Activated CD8-positive, alpha-beta memory T cell treated with anti-CD3 and anti-CD28 coated beads, Interleukin-2, amount 10 ng/mL, durations not matched to agents 7 days and 5 days (primary cell): ENCODE measurements at regions not wholly inside any gene's neighbourhood (a gene's known extent, or its start where the extent isn't known, plus 50 kb on each side); places are given as distances from the start of the nearest gene placed in this dataset.

Experiments
- ATAC-seq: fragments of 150-1000 bp; cut with Tn5 transposase; one replicate; pipeline ENCODE4 v1.10.0; 2021; ENCODE audit warnings: moderate library complexity
- CTCF ChIA-PET: fragments of 350-600 bp; sonication (Branson Sonifier 250); formaldehyde crosslinking; loops from one replicate; lab custom pipeline; 2021; ENCODE audit warnings: antibody characterized with exemption; lab: Charles Lee
- DNase-seq: peaks from one replicate; pipeline ENCODE4 v3.0.0-alpha.2; 2020
- H3K27ac Mint-ChIP-seq: one replicate; pipeline ENCODE4 v1.8.0; 2021; ENCODE audit warnings: mild to moderate bottlenecking, mixed read lengths
- H3K27me3 Mint-ChIP-seq: one replicate; pipeline ENCODE4 v1.8.0; 2021; ENCODE audit warnings: mixed read lengths
- H3K36me3 Mint-ChIP-seq: one replicate; pipeline ENCODE4 v1.8.0; 2021; ENCODE audit warnings: mild to moderate bottlenecking, mixed read lengths
- H3K4me1 Mint-ChIP-seq: one replicate; pipeline ENCODE4 v1.8.0; 2021; ENCODE audit warnings: mixed read lengths
- H3K4me3 Mint-ChIP-seq: one replicate; pipeline ENCODE4 v1.8.0; 2021; ENCODE audit warnings: mild to moderate bottlenecking, moderate library complexity, mixed read lengths
- H3K9me3 Mint-ChIP-seq: one replicate; pipeline ENCODE4 v1.8.0; 2022; ENCODE audit warnings: low read depth, mixed read lengths

- no peak overlapping the region for H3K4me3 Mint-ChIP-seq
- no peaks in the 10 kb centered on the region for H3K27me3 Mint-ChIP-seq
- CTCF ChIA-PET = no interaction called here
- H3K36me3 Mint-ChIP-seq = no peaks in the 10 kb centered on the region
- ATAC-seq (no peak), DNase-seq (no peak)
- H3K27ac Mint-ChIP-seq = no peak overlapping the region
- no peaks in the 10 kb centered on the region for H3K4me1 Mint-ChIP-seq
- no peaks in the 10 kb centered on the region for H3K9me3 Mint-ChIP-seq
Measured at GRCh38 chr12:5258498-5258897, 173.4 kb upstream of the NTF3 start.

- ATAC-seq = no peak
- CTCF ChIA-PET = no interaction called here
- no peak overlapping the region for H3K27ac Mint-ChIP-seq
- no peaks in the 10 kb centered on the region for H3K27me3 Mint-ChIP-seq
- no peak for DNase-seq
- H3K9me3 Mint-ChIP-seq = no peaks in the 10 kb centered on the region
- H3K4me3 Mint-ChIP-seq = no peak overlapping the region
- H3K4me1 Mint-ChIP-seq = no peaks in the 10 kb centered on the region
- H3K36me3 Mint-ChIP-seq = no peaks in the 10 kb centered on the region
Measured at GRCh38 chr12:5258926-5259325, 173.0 kb upstream of the NTF3 start.

GRCh38 chr12:5259523-5259922 is 172.4 kb upstream of the NTF3 start:
- Mint-ChIP-seq H3K9me3 (no peaks in the 10 kb centered on the region), H3K27ac (no peak overlapping the region), H3K4me1 (no peaks in the 10 kb centered on the region), H3K4me3 (no peak overlapping the region), H3K36me3 (no peaks in the 10 kb centered on the region), H3K27me3 (no peaks in the 10 kb centered on the region)
- CTCF ChIA-PET = no interaction called here
- DNase-seq (no peak), ATAC-seq (no peak)

- Mint-ChIP-seq H3K9me3 (no peaks in the 10 kb centered on the region), H3K27ac (no peak overlapping the region), H3K27me3 (no peaks in the 10 kb centered on the region), H3K4me1 (no peaks in the 10 kb centered on the region), H3K36me3 (no peaks in the 10 kb centered on the region), H3K4me3 (no peak overlapping the region)
- ATAC-seq (no peak), DNase-seq (no peak)
- CTCF ChIA-PET = no interaction called here
Measured at GRCh38 chr12:5260086-5260485, 171.8 kb upstream of the NTF3 start.

- Mint-ChIP-seq H3K36me3 (no peaks in the 10 kb centered on the region), H3K27ac (no peak overlapping the region), H3K4me1 (no peaks in the 10 kb centered on the region), H3K27me3 (no peaks in the 10 kb centered on the region), H3K9me3 (no peaks in the 10 kb centered on the region), H3K4me3 (no peak overlapping the region)
- DNase-seq = no peak
- CTCF ChIA-PET = no interaction called here
- ATAC-seq = no peak
Measured at GRCh38 chr12:5260591-5261086, 171.3 kb upstream of the NTF3 start.

- no peaks in the 10 kb centered on the region for H3K9me3 Mint-ChIP-seq
- ATAC-seq = no peak
- H3K4me3 Mint-ChIP-seq = no peak overlapping the region
- no peaks in the 10 kb centered on the region for H3K4me1 Mint-ChIP-seq
- no peak overlapping the region for H3K27ac Mint-ChIP-seq
- no peaks in the 10 kb centered on the region for H3K27me3 Mint-ChIP-seq
- no peak for DNase-seq
- no peaks in the 10 kb centered on the region for H3K36me3 Mint-ChIP-seq
- CTCF ChIA-PET = no interaction called here
Measured at GRCh38 chr12:5262450-5262849, 169.5 kb upstream of the NTF3 start.

GRCh38 chr12:5262885-5263284 is 169.0 kb upstream of the NTF3 start:
- DNase-seq (no peak), ATAC-seq (no peak)
- Mint-ChIP-seq H3K4me3 (no peak overlapping the region), H3K27me3 (no peaks in the 10 kb centered on the region), H3K27ac (no peak overlapping the region), H3K36me3 (no peaks in the 10 kb centered on the region), H3K9me3 (no peaks in the 10 kb centered on the region), H3K4me1 (no peaks in the 10 kb centered on the region)
- CTCF ChIA-PET = no interaction called here

- Mint-ChIP-seq H3K9me3 (no peaks in the 10 kb centered on the region), H3K27me3 (no peaks in the 10 kb centered on the region), H3K36me3 (no peaks in the 10 kb centered on the region), H3K4me3 (no peak overlapping the region), H3K27ac (no peak overlapping the region), H3K4me1 (no peaks in the 10 kb centered on the region)
- DNase-seq = no peak
- no peak for ATAC-seq
- CTCF ChIA-PET = no interaction called here
Measured at GRCh38 chr12:5264006-5264405, 167.9 kb upstream of the NTF3 start.

- no peaks in the 10 kb centered on the region for H3K4me1 Mint-ChIP-seq
- ATAC-seq (no peak), DNase-seq (no peak)
- no peak overlapping the region for H3K27ac Mint-ChIP-seq
- no peaks in the 10 kb centered on the region for H3K36me3 Mint-ChIP-seq
- no peak overlapping the region for H3K4me3 Mint-ChIP-seq
- no peaks in the 10 kb centered on the region for H3K9me3 Mint-ChIP-seq
- CTCF ChIA-PET = no interaction called here
- no peaks in the 10 kb centered on the region for H3K27me3 Mint-ChIP-seq
Measured at GRCh38 chr12:5267603-5268423, 164.1 kb upstream of the NTF3 start.

GRCh38 chr12:5268424-5269210 is 163.3 kb upstream of the NTF3 start:
- H3K27me3 Mint-ChIP-seq = no peaks in the 10 kb centered on the region
- DNase-seq = no peak
- H3K36me3 Mint-ChIP-seq = no peaks in the 10 kb centered on the region
- no peak overlapping the region for H3K4me3 Mint-ChIP-seq
- ATAC-seq = no peak
- H3K9me3 Mint-ChIP-seq = no peaks in the 10 kb centered on the region
- no peak overlapping the region for H3K27ac Mint-ChIP-seq
- no peaks in the 10 kb centered on the region for H3K4me1 Mint-ChIP-seq
- CTCF ChIA-PET = interaction anchor here (0.6 kb wide), 1 partner anchor 646 kb away, joined by 3 read pairs; no protein-coding TSS in a partner anchor

GRCh38 chr12:5269846-5270245 is 162.1 kb upstream of the NTF3 start:
- Mint-ChIP-seq H3K27ac (no peak overlapping the region), H3K27me3 (no peaks in the 10 kb centered on the region), H3K4me3 (no peak overlapping the region), H3K36me3 (no peaks in the 10 kb centered on the region), H3K9me3 (no peaks in the 10 kb centered on the region), H3K4me1 (no peaks in the 10 kb centered on the region)
- ATAC-seq (no peak), DNase-seq (no peak)
- CTCF ChIA-PET = no interaction called here

GRCh38 chr12:5272018-5272785 is 159.7 kb upstream of the NTF3 start:
- Mint-ChIP-seq H3K9me3 (no peaks in the 10 kb centered on the region), H3K4me1 (no peaks in the 10 kb centered on the region), H3K27me3 (no peaks in the 10 kb centered on the region), H3K27ac (no peak overlapping the region), H3K4me3 (no peak overlapping the region), H3K36me3 (no peaks in the 10 kb centered on the region)
- CTCF ChIA-PET = no interaction called here
- DNase-seq (no peak), ATAC-seq (no peak)

- no peak for DNase-seq
- no peak for ATAC-seq
- no peak overlapping the region for H3K27ac Mint-ChIP-seq
- CTCF ChIA-PET = no interaction called here
- no peaks in the 10 kb centered on the region for H3K27me3 Mint-ChIP-seq
- no peaks in the 10 kb centered on the region for H3K36me3 Mint-ChIP-seq
- H3K4me3 Mint-ChIP-seq = no peak overlapping the region
- H3K9me3 Mint-ChIP-seq = no peaks in the 10 kb centered on the region
- H3K4me1 Mint-ChIP-seq = no peaks in the 10 kb centered on the region
Measured at GRCh38 chr12:5273709-5274108, 158.2 kb upstream of the NTF3 start.
